ENCODE measurements at regions not wholly inside any gene's neighbourhood (a gene's known extent, or its start where the extent isn't known, plus 50 kb on each side); places are given as distances from the start of the nearest gene placed in this dataset.

GRCh38 chr4:108567831-108568230 is 52.5 kb upstream of the RPL34 start:
- no peak overlapping the region for H3K4me3 ChIP-seq (replicated peaks; ENCODE audit: low read depth, low read length)
- no peak for DNase-seq (ENCODE audit: extremely low read depth, low read depth)
- no peak for TF ChIP-seq CTCF (IDR thresholded peaks at IDR 0.05; ENCODE audit: low read depth, low read length, missing control alignments)

- H3K4me3 ChIP-seq (replicated peaks; ENCODE audit: low read depth, low read length), result no peak overlapping the region
- no peak for DNase-seq (ENCODE audit: extremely low read depth, low read depth)
- no peak for TF ChIP-seq CTCF (IDR thresholded peaks at IDR 0.05; ENCODE audit: low read depth, low read length, missing control alignments)
These were observed 59.3 kb upstream of the RPL34 start for GRCh38 chr4:108561116-108561515.

- H3K4me3 ChIP-seq (replicated peaks; ENCODE audit: low read depth, low read length), result no peak overlapping the region
- no peak for DNase-seq (ENCODE audit: extremely low read depth, low read depth)
- no peak for TF ChIP-seq CTCF (IDR thresholded peaks at IDR 0.05; ENCODE audit: low read depth, low read length, missing control alignments)
These were observed 59.8 kb upstream of the RPL34 start for GRCh38 chr4:108560616-108561015.

DNA sequence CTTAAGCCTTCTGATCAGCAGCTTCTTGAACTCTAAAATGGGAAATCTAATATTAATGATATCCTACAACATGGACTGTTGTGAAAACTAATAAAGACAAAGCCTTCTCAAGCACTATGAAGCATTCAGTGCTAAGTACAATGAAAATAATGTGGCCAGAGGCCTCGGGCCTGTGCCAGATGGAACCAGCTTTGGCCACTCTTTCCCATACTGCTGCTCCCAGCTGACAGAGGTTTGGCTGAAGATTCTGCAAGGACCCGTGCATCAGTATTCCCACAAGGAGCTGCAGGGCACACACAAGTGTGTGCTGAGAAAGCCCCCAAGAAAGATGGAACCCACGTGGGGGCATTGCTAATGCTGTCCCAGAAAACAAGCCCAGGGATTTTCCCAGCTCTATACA is 60.5 kb upstream of the RPL34 start:
- DNase-seq (ENCODE audit: extremely low read depth, low read depth), result no peak
- H3K4me3 ChIP-seq (replicated peaks; ENCODE audit: low read depth, low read length), result no peak overlapping the region
- no peak for TF ChIP-seq CTCF (IDR thresholded peaks at IDR 0.05; ENCODE audit: low read depth, low read length, missing control alignments)

- DNase-seq (ENCODE audit: extremely low read depth, low read depth), result no peak
- no peak for TF ChIP-seq CTCF (IDR thresholded peaks at IDR 0.05; ENCODE audit: low read depth, low read length, missing control alignments)
- H3K4me3 ChIP-seq (replicated peaks; ENCODE audit: low read depth, low read length), result no peak overlapping the region
These were observed 61.1 kb upstream of the RPL34 start for GRCh38 chr4:108559068-108559793.

- H3K4me3 ChIP-seq (replicated peaks; ENCODE audit: low read depth, low read length), result no peak overlapping the region
- DNase-seq (ENCODE audit: extremely low read depth, low read depth), result no peak
- TF ChIP-seq CTCF (IDR thresholded peaks at IDR 0.05; ENCODE audit: low read depth, low read length, missing control alignments), result no peak
These were observed 63.7 kb upstream of the RPL34 start for GRCh38 chr4:108556588-108557200.
